WTC11 (cell line): ENCODE measurements at regions not wholly inside any gene's neighbourhood (a gene's known extent, or its start where the extent isn't known, plus 50 kb on each side); places are given as distances from the start of the nearest gene placed in this dataset.

Experiments
- ATAC-seq: fragments of 200-7000 bp; cut with Tn5 transposase; 2 replicates; pipeline ENCODE4 v1.10.0; 2021; ENCODE audit warnings: mild to moderate bottlenecking, moderate library complexity
- CTCF ChIA-PET: fragments of 300-600 bp; sonication (Branson Sonifier 250); formaldehyde crosslinking; loops from one replicate; lab custom pipeline; 2021; ENCODE audit warnings: antibody characterized with exemption; lab: Charles Lee
- POLR2A ChIA-PET: fragments of 350-600 bp; sonication (Branson Sonifier 250); formaldehyde crosslinking; loops from one replicate; lab custom pipeline; 2021; ENCODE audit warnings: antibody characterized with exemption; lab: Charles Lee
- DNase-seq: peaks from one replicate; pipeline ENCODE4 v3.0.0; 2021; ENCODE audit warnings: low spot score
- H3K27ac Mint-ChIP-seq: 2 replicates; pipeline ENCODE4 v1.8.0; 2021; ENCODE audit warnings: mixed read lengths
- H3K27me3 Mint-ChIP-seq: 2 replicates; pipeline ENCODE4 v1.8.0; 2021; ENCODE audit warnings: low read depth, mild to moderate bottlenecking, moderate library complexity, mixed read lengths
- H3K36me3 Mint-ChIP-seq: 2 replicates; pipeline ENCODE4 v1.8.0; 2021; ENCODE audit warnings: mixed read lengths
- H3K4me1 Mint-ChIP-seq: 2 replicates; pipeline ENCODE4 v1.8.0; 2022; ENCODE audit warnings: mixed read lengths
- H3K4me3 Mint-ChIP-seq: 2 replicates; pipeline ENCODE4 v1.8.0; 2021; ENCODE audit warnings: mild to moderate bottlenecking, moderate library complexity, mixed read lengths
- H3K9me3 Mint-ChIP-seq: 2 replicates; pipeline ENCODE4 v1.8.0; 2021; ENCODE audit warnings: mixed read lengths
- ATF1 ChIP-seq: sonication (generic); formaldehyde crosslinking; IDR thresholded peaks from 2 replicates; pipeline ENCODE4 v1.8.1; 2023; ENCODE audit warnings: mild to moderate bottlenecking, moderate library complexity, missing genetic modification reagents
- EMX1 ChIP-seq: fragments of 250-450 bp; sonication (Bioruptor Pico); IDR thresholded peaks from 2 replicates; pipeline ENCODE4 v1.8.0; 2021; ENCODE audit warnings: mild to moderate bottlenecking
- ETV6 ChIP-seq: sonication (generic); formaldehyde crosslinking; IDR thresholded peaks from 2 replicates; pipeline ENCODE4 v1.8.1; 2022; ENCODE audit warnings: mild to moderate bottlenecking, missing genetic modification reagents
- FOXP1 ChIP-seq: sonication (generic); formaldehyde crosslinking; IDR thresholded peaks from 2 replicates; pipeline ENCODE4 v1.8.0; 2022; ENCODE audit warnings: missing genetic modification reagents, mild to moderate bottlenecking, moderate library complexity, borderline replicate concordance
- JAZF1 ChIP-seq: fragments of 250-450 bp; sonication (Bioruptor Pico); IDR thresholded peaks from 2 replicates; pipeline ENCODE4 v1.9.0; 2021; ENCODE audit warnings: moderate library complexity, mild to moderate bottlenecking, inconsistent platforms
- NR1H2 ChIP-seq: sonication (generic); formaldehyde crosslinking; IDR thresholded peaks from 2 replicates; pipeline ENCODE4 v1.9.0; 2021; ENCODE audit warnings: mild to moderate bottlenecking, moderate library complexity, missing genetic modification reagents
- RORB ChIP-seq: fragments of 250-450 bp; sonication (Bioruptor Pico); IDR thresholded peaks from 2 replicates; pipeline ENCODE4 v1.9.0; 2021; ENCODE audit warnings: mild to moderate bottlenecking
- ZNF138 ChIP-seq: sonication (generic); formaldehyde crosslinking; conservative IDR thresholded peaks from 2 replicates; pipeline ENCODE4 v1.8.1; 2022; ENCODE audit warnings: mild to moderate bottlenecking, moderate library complexity, missing genetic modification reagents
- ZNF317 ChIP-seq: sonication (generic); formaldehyde crosslinking; IDR thresholded peaks from 2 replicates; pipeline ENCODE4 v1.8.1; 2023; ENCODE audit warnings: low read depth, mild to moderate bottlenecking, moderate library complexity, missing genetic modification reagents, borderline replicate concordance
- ZNF416 ChIP-seq: fragments of 250-450 bp; sonication (Bioruptor Pico); IDR thresholded peaks from 2 replicates; pipeline ENCODE4 v1.9.0; 2021; ENCODE audit warnings: mild to moderate bottlenecking, inconsistent platforms
- ZNF423 ChIP-seq: fragments of 250-450 bp; sonication (Bioruptor Pico); IDR thresholded peaks from 2 replicates; pipeline ENCODE4 v2.1.2; 2022; ENCODE audit warnings: mild to moderate bottlenecking, moderate library complexity
- TF ChIP-seq, protein P1 (sequence below): sonication (generic); formaldehyde crosslinking; IDR thresholded peaks from 2 replicates; pipeline ENCODE4 v1.8.0; 2022; ENCODE audit warnings: mild to moderate bottlenecking, missing genetic modification reagents
- TF ChIP-seq, protein P2 (sequence below): fragments of 250-450 bp; sonication (Bioruptor Pico); IDR thresholded peaks from 2 replicates; pipeline ENCODE4 v1.8.0; 2021; ENCODE audit warnings: mild to moderate bottlenecking
- TF ChIP-seq, protein P3 (sequence below): sonication (generic); formaldehyde crosslinking; conservative IDR thresholded peaks from 2 replicates; pipeline ENCODE4 v1.8.1; 2022; ENCODE audit warnings: mild to moderate bottlenecking, missing genetic modification reagents
- TF ChIP-seq, protein P4 (sequence below): sonication (generic); formaldehyde crosslinking; IDR thresholded peaks from 2 replicates; pipeline ENCODE4 v1.8.0; 2023; ENCODE audit warnings: missing genetic modification reagents
- TF ChIP-seq, protein P5 (sequence below): sonication (generic); formaldehyde crosslinking; IDR thresholded peaks from 2 replicates; pipeline ENCODE4 v1.8.1; 2022; ENCODE audit warnings: low read depth, missing genetic modification reagents, borderline replicate concordance
- TF ChIP-seq, protein P6 (sequence below): sonication (generic); formaldehyde crosslinking; IDR thresholded peaks from 2 replicates; pipeline ENCODE4 v1.8.1; 2023; ENCODE audit warnings: mild to moderate bottlenecking, missing genetic modification reagents

DNA sequence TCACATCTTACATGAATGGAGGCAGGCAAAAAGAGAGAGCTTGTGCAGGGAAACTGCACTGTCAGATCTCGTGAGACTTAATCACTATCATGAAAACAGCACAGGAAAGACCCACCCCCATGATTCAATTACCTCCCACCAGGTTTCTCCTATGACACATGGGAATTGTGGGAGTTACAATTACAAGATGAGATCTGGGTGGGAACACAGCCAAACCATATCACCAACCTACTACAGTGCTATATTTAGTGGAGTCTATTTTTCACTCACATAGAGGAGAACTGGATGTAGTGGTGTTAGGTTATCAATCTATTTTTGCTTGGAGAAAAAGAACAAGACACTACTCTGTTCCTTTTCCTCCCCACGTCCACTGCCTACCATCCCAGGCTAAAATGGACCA, 276.6 kb downstream of the KCTD12 start:
- Mint-ChIP-seq H3K27ac (no peak overlapping the region), H3K27me3 (no peaks in the 10 kb centered on the region; the same call in 1 of the 2 replicates), H3K4me3 (no peak overlapping the region), H3K4me1 (no peaks in the 10 kb centered on the region), H3K36me3 (peaks cover 19% of the 10 kb centered on the region), H3K9me3 (peaks cover 42% of the 10 kb centered on the region)
- CTCF ChIA-PET, result no interaction called here
- POLR2A ChIA-PET, result no interaction called here
- TF ChIP-seq, protein P1, sequence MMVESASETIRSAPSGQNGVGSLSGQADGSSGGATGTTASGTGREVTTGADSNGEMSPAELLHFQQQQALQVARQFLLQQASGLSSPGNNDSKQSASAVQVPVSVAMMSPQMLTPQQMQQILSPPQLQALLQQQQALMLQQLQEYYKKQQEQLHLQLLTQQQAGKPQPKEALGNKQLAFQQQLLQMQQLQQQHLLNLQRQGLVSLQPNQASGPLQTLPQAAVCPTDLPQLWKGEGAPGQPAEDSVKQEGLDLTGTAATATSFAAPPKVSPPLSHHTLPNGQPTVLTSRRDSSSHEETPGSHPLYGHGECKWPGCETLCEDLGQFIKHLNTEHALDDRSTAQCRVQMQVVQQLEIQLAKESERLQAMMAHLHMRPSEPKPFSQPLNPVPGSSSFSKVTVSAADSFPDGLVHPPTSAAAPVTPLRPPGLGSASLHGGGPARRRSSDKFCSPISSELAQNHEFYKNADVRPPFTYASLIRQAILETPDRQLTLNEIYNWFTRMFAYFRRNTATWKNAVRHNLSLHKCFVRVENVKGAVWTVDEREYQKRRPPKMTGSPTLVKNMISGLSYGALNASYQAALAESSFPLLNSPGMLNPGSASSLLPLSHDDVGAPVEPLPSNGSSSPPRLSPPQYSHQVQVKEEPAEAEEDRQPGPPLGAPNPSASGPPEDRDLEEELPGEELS, result no peak
- DNase-seq (no peak), ATAC-seq (no peak)

DNA sequence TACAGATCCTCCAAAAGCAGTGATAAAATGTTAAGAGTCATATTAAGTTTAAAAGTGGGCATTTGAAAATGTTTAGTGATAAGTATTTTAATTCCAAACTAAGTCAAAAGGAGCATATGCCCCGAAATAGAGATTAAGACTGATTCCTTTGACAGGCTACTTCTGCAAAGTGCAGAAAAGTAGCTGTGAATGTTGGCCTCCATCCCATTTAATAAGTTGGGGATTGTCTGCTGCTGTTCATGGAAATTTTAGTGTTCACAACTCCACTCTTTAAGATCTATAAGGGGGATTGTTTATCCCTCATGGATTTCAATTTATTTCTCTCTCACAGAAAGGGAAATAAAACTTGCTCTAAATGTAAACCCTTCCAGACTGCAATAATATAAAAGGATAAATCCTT, 278.3 kb downstream of the KCTD12 start:
- H3K27me3 Mint-ChIP-seq, result no peaks in the 10 kb centered on the region; the same call in 1 of the 2 replicates
- H3K36me3 Mint-ChIP-seq, result peaks cover 19% of the 10 kb centered on the region
- ATAC-seq, result no peak
- no peak for DNase-seq
- H3K4me1 Mint-ChIP-seq, result no peaks in the 10 kb centered on the region
- POLR2A ChIA-PET, result interaction anchor here (0.7 kb wide), 1 partner anchor 47 kb away, joined by 3 read pairs; no protein-coding TSS in a partner anchor
- H3K27ac Mint-ChIP-seq, result no peak overlapping the region
- TF ChIP-seq, protein P1, result no peak
- no peak for TF ChIP-seq RORB (CRISPR knock-in tag)
- TF ChIP-seq ZNF317, result no peak
- no peak for TF ChIP-seq ETV6 (CRISPR knock-in tag)
- no peak for TF ChIP-seq ZNF423 (CRISPR knock-in tag)
- TF ChIP-seq, protein P2, sequence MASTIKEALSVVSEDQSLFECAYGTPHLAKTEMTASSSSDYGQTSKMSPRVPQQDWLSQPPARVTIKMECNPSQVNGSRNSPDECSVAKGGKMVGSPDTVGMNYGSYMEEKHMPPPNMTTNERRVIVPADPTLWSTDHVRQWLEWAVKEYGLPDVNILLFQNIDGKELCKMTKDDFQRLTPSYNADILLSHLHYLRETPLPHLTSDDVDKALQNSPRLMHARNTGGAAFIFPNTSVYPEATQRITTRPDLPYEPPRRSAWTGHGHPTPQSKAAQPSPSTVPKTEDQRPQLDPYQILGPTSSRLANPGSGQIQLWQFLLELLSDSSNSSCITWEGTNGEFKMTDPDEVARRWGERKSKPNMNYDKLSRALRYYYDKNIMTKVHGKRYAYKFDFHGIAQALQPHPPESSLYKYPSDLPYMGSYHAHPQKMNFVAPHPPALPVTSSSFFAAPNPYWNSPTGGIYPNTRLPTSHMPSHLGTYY, result no peak
- TF ChIP-seq ZNF138 (CRISPR knock-in tag), result no peak
- no peak for TF ChIP-seq ATF1
- TF ChIP-seq JAZF1 (CRISPR knock-in tag), result no peak
- no peak for TF ChIP-seq EMX1 (CRISPR knock-in tag)
- TF ChIP-seq, protein P3, sequence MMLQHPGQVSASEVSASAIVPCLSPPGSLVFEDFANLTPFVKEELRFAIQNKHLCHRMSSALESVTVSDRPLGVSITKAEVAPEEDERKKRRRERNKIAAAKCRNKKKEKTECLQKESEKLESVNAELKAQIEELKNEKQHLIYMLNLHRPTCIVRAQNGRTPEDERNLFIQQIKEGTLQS, result no peak
- TF ChIP-seq, protein P4, sequence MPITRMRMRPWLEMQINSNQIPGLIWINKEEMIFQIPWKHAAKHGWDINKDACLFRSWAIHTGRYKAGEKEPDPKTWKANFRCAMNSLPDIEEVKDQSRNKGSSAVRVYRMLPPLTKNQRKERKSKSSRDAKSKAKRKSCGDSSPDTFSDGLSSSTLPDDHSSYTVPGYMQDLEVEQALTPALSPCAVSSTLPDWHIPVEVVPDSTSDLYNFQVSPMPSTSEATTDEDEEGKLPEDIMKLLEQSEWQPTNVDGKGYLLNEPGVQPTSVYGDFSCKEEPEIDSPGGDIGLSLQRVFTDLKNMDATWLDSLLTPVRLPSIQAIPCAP (CRISPR knock-in tag), result no peak
- TF ChIP-seq FOXP1 (CRISPR knock-in tag), result no peak
- TF ChIP-seq, protein P5, sequence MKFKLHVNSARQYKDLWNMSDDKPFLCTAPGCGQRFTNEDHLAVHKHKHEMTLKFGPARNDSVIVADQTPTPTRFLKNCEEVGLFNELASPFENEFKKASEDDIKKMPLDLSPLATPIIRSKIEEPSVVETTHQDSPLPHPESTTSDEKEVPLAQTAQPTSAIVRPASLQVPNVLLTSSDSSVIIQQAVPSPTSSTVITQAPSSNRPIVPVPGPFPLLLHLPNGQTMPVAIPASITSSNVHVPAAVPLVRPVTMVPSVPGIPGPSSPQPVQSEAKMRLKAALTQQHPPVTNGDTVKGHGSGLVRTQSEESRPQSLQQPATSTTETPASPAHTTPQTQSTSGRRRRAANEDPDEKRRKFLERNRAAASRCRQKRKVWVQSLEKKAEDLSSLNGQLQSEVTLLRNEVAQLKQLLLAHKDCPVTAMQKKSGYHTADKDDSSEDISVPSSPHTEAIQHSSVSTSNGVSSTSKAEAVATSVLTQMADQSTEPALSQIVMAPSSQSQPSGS (CRISPR knock-in tag), result no peak
- TF ChIP-seq, protein P6, sequence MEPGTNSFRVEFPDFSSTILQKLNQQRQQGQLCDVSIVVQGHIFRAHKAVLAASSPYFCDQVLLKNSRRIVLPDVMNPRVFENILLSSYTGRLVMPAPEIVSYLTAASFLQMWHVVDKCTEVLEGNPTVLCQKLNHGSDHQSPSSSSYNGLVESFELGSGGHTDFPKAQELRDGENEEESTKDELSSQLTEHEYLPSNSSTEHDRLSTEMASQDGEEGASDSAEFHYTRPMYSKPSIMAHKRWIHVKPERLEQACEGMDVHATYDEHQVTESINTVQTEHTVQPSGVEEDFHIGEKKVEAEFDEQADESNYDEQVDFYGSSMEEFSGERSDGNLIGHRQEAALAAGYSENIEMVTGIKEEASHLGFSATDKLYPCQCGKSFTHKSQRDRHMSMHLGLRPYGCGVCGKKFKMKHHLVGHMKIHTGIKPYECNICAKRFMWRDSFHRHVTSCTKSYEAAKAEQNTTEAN, result no peak
- no peak for TF ChIP-seq NR1H2
- TF ChIP-seq ZNF416 (CRISPR knock-in tag), result no peak
- CTCF ChIA-PET, result no interaction called here
- no peak overlapping the region for H3K4me3 Mint-ChIP-seq
- H3K9me3 Mint-ChIP-seq, result peaks cover 48% of the 10 kb centered on the region
